Neuronal stem cell (in vitro differentiated cells): ENCODE measurements at regions not wholly inside any gene's neighbourhood (a gene's known extent, or its start where the extent isn't known, plus 50 kb on each side); places are given as distances from the start of the nearest gene placed in this dataset.

Experiments
- DNase-seq: peaks from one replicate; pipeline ENCODE4 v3.0.0-alpha.2; 2013; ENCODE audit warnings: low spot score
- H2AFZ ChIP-seq: one replicate; pipeline ENCODE4 v1.6.1; 2013; ENCODE audit warnings: mild to moderate bottlenecking, low read length, inconsistent platforms
- H2AK5ac ChIP-seq: 2 replicates; pipeline ENCODE4 v1.6.1; 2013; ENCODE audit warnings: low read depth, mild to moderate bottlenecking, inconsistent platforms, low read length, moderate library complexity, mixed read lengths
- H2BK120ac ChIP-seq: 2 replicates; pipeline ENCODE4 v1.6.1; 2013; ENCODE audit warnings: low read depth, mild to moderate bottlenecking, inconsistent platforms, low read length, moderate library complexity, mixed read lengths
- H2BK12ac ChIP-seq: one replicate; pipeline ENCODE4 v1.6.1; 2013; ENCODE audit warnings: low read length, inconsistent platforms
- H2BK15ac ChIP-seq: 2 replicates; pipeline ENCODE4 v1.6.1; 2013; ENCODE audit warnings: mild to moderate bottlenecking, low read length, inconsistent platforms, mixed read lengths
- H2BK5ac ChIP-seq: one replicate; pipeline ENCODE4 v1.6.1; 2013; ENCODE audit warnings: inconsistent platforms, mild to moderate bottlenecking, low read length, moderate library complexity
- H3K14ac ChIP-seq: one replicate; pipeline ENCODE4 v1.6.1; 2013; ENCODE audit warnings: low read length, inconsistent platforms
- H3K18ac ChIP-seq: 2 replicates; pipeline ENCODE4 v1.6.1; 2013; ENCODE audit warnings: low read length, inconsistent platforms
- H3K23ac ChIP-seq: 2 replicates; pipeline ENCODE4 v1.6.1; 2013; ENCODE audit warnings: low read depth, mild to moderate bottlenecking, mixed read lengths, low read length, inconsistent platforms; ENCODE audit not compliant: poor library complexity
- H3K27ac ChIP-seq: replicated peaks from 3 replicates; pipeline ENCODE4 v1.5.1; 2013; ENCODE audit warnings: low read length, inconsistent platforms
- H3K27me3 ChIP-seq, 3 experiments: 2 replicates each; pipeline ENCODE4 v1.6.1; 2013; ENCODE audit warnings: low read length in 3 of 3, mild to moderate bottlenecking in 2 of 3, inconsistent platforms in 1 of 3, low read depth in 1 of 3, mixed read lengths in 1 of 3, moderate library complexity in 1 of 3; ENCODE audit not compliant: control insufficient read depth in 3 of 3, insufficient read depth in 3 of 3
- H3K36me3 ChIP-seq, 2 donors: replicated peaks in 1 of 2; 2 replicates each; pipeline ENCODE4 v1.6.1; 2013; ENCODE audit warnings: low read length in 2 of 2; ENCODE audit not compliant: control insufficient read depth in 2 of 2, insufficient read depth in 2 of 2
- H3K4ac ChIP-seq: 2 replicates; pipeline ENCODE4 v1.6.1; 2013; ENCODE audit warnings: inconsistent platforms, mild to moderate bottlenecking, low read length, moderate library complexity
- H3K4me1 ChIP-seq, 2 donors: 1 replicate in 1 of 2; 2 replicates in 1 of 2; pipeline ENCODE4 v1.6.1; 2013; ENCODE audit warnings: low read length in 2 of 2, low read depth in 1 of 2; ENCODE audit not compliant: control insufficient read depth in 2 of 2, insufficient read depth in 1 of 2
- H3K4me2 ChIP-seq: one replicate; pipeline ENCODE4 v1.6.1; 2013; ENCODE audit warnings: mild to moderate bottlenecking, low read length, inconsistent platforms; ENCODE audit not compliant: insufficient read depth, poor library complexity, severe bottlenecking
- H3K4me3 ChIP-seq, 2 donors: 2 replicates each; pipeline ENCODE4 v1.5.1; 2013; ENCODE audit warnings: low read length in 2 of 2, mild to moderate bottlenecking in 2 of 2, inconsistent platforms in 1 of 2, moderate library complexity in 1 of 2
- H3K79me1 ChIP-seq: one replicate; pipeline ENCODE4 v1.6.1; 2013; ENCODE audit warnings: low read depth, mild to moderate bottlenecking, inconsistent platforms, low read length, moderate library complexity
- H3K9ac ChIP-seq: one replicate; pipeline ENCODE4 v1.6.1; 2013; ENCODE audit warnings: mild to moderate bottlenecking, low read depth, low read length, inconsistent platforms; ENCODE audit not compliant: poor library complexity
- H3K9me3 ChIP-seq, 2 donors: replicated peaks in 1 of 2; 2 replicates each; pipeline versions ENCODE3 to v1.6.1; 2013; ENCODE audit warnings: low read length in 2 of 2, mild to moderate bottlenecking in 2 of 2, inconsistent platforms in 1 of 2, low read depth in 1 of 2, mixed read lengths in 1 of 2, moderate library complexity in 1 of 2; ENCODE audit not compliant: control insufficient read depth in 2 of 2, insufficient read depth in 1 of 2
- H4K8ac ChIP-seq: one replicate; pipeline ENCODE4 v1.6.1; 2013; ENCODE audit warnings: low read depth, mild to moderate bottlenecking, inconsistent platforms, low read length, moderate library complexity
- H4K91ac ChIP-seq: one replicate; pipeline ENCODE4 v1.6.1; 2013; ENCODE audit warnings: low read length, low read depth, mild to moderate bottlenecking, inconsistent platforms; ENCODE audit not compliant: poor library complexity
- whole genome bisulfite sequencing, 2 donors: extraction: QIAGEN DNeasy Blood & Tissue Kit; methylation state at CpG; one replicate each; pipeline ENCODE4 v1.1.7; 2013; ENCODE audit warnings: missing lambda C conversion rate in 2 of 2, mixed read lengths in 1 of 2; ENCODE audit not compliant: insufficient read length in 2 of 2, insufficient replicate concordance in 1 of 2; ENCODE audit errors: extremely low coverage in 2 of 2; 5-methylcytosine and 5-hydroxymethylcytosine counted together

GRCh38 chr14:85441909-85442643, 87.9 kb upstream of the FLRT2 start:
- Histone ChIP-seq H2AFZ (no peak overlapping the region), H3K27ac (no peak overlapping the region), H3K4ac (no peak overlapping the region), H3K14ac (no peak overlapping the region), H3K4me3 (no peak overlapping the region), H2BK12ac (no peak overlapping the region), H2BK15ac (no peak overlapping the region), H3K23ac (no peak overlapping the region), H3K4me2 (no peak overlapping the region), H2AK5ac (no peak overlapping the region), H3K9me3 (no peaks in the 10 kb centered on the region), H3K9ac (no peak overlapping the region), H3K18ac (no peak overlapping the region), H3K36me3 (no peaks in the 10 kb centered on the region), H4K91ac (no peak overlapping the region), H3K27me3 (no peaks in the 10 kb centered on the region), H4K8ac (no peak overlapping the region), H3K79me1 (no peaks in the 10 kb centered on the region), H2BK120ac (no peak overlapping the region), H3K4me1 (no peaks in the 10 kb centered on the region), H2BK5ac (no peak overlapping the region)
- no CpG with 5 or more reads among the region's 2 CpGs for WGBS, 2 donors
- DNase-seq: no peak

- H2BK12ac ChIP-seq: no peak overlapping the region
- H3K79me1 ChIP-seq: no peaks in the 10 kb centered on the region
- no peak overlapping the region for H3K9ac ChIP-seq
- H3K4ac ChIP-seq: no peak overlapping the region
- H3K36me3 ChIP-seq: no peaks in the 10 kb centered on the region
- H3K4me1 ChIP-seq: no peaks in the 10 kb centered on the region
- no peak overlapping the region for H2BK5ac ChIP-seq
- no peak overlapping the region for H2AFZ ChIP-seq
- no peak for DNase-seq
- no peaks in the 10 kb centered on the region for H3K27me3 ChIP-seq
- no peak overlapping the region for H2AK5ac ChIP-seq
- no peaks in the 10 kb centered on the region for H3K9me3 ChIP-seq
- no peak overlapping the region for H3K18ac ChIP-seq
- H3K14ac ChIP-seq: no peak overlapping the region
- no peak overlapping the region for H2BK120ac ChIP-seq
- no peak overlapping the region for H4K91ac ChIP-seq
- WGBS, 2 donors: no CpG with 5 or more reads among the region's 1 CpG
- no peak overlapping the region for H3K27ac ChIP-seq
- H4K8ac ChIP-seq: no peak overlapping the region
- H3K4me2 ChIP-seq: no peak overlapping the region
- no peak overlapping the region for H3K23ac ChIP-seq
- H2BK15ac ChIP-seq: no peak overlapping the region
- no peak overlapping the region for H3K4me3 ChIP-seq
These were observed 86.9 kb upstream of the FLRT2 start for GRCh38 chr14:85442996-85443395.

- H3K27ac ChIP-seq: no peak overlapping the region
- no peak overlapping the region for H2BK12ac ChIP-seq
- no peak overlapping the region for H2BK120ac ChIP-seq
- H3K4me3 ChIP-seq: no peak overlapping the region
- H2BK15ac ChIP-seq: no peak overlapping the region
- no peaks in the 10 kb centered on the region for H3K9me3 ChIP-seq
- no peaks in the 10 kb centered on the region for H3K79me1 ChIP-seq
- no peak overlapping the region for H2AK5ac ChIP-seq
- H3K27me3 ChIP-seq: no peaks in the 10 kb centered on the region
- H3K14ac ChIP-seq: no peak overlapping the region
- no peak overlapping the region for H3K9ac ChIP-seq
- no peak overlapping the region for H3K4ac ChIP-seq
- DNase-seq: no peak
- no peak overlapping the region for H3K4me2 ChIP-seq
- no peak overlapping the region for H4K91ac ChIP-seq
- no peak overlapping the region for H3K18ac ChIP-seq
- no peaks in the 10 kb centered on the region for H3K36me3 ChIP-seq
- H3K4me1 ChIP-seq: no peaks in the 10 kb centered on the region
- no peak overlapping the region for H3K23ac ChIP-seq
- no CpG with 5 or more reads among the region's 3 CpGs for WGBS, 2 donors
- H4K8ac ChIP-seq: no peak overlapping the region
- H2AFZ ChIP-seq: peak overlapping the region; percentile 28
- no peak overlapping the region for H2BK5ac ChIP-seq
These were observed 85.3 kb upstream of the FLRT2 start for GRCh38 chr14:85444635-85445034.

- DNase-seq: no peak
- H3K27ac ChIP-seq: no peak overlapping the region
These were observed 84.7 kb upstream of the FLRT2 start for GRCh38 chr14:85445151-85445795.

More at GRCh38 chr14:85445151-85445795, 84.7 kb upstream of the FLRT2 start:
- Histone ChIP-seq H3K14ac (no peak overlapping the region), H3K4me1 (no peaks in the 10 kb centered on the region), H3K9ac (no peak overlapping the region), H3K36me3 (no peaks in the 10 kb centered on the region), H2BK120ac (no peak overlapping the region), H4K8ac (no peak overlapping the region), H3K4ac (no peak overlapping the region), H3K18ac (no peak overlapping the region), H2BK5ac (no peak overlapping the region), H2BK12ac (no peak overlapping the region), H3K9me3 (no peaks in the 10 kb centered on the region), H3K27me3 (no peaks in the 10 kb centered on the region), H4K91ac (no peak overlapping the region), H3K79me1 (no peaks in the 10 kb centered on the region), H2AK5ac (no peak overlapping the region), H3K23ac (no peak overlapping the region), H2BK15ac (no peak overlapping the region), H2AFZ (peak overlapping the region; percentile 28), H3K4me2 (no peak overlapping the region), H3K4me3 (no peak overlapping the region)
- WGBS, 2 donors: no CpG with 5 or more reads among the region's 3 CpGs
